ENCODE measurements at regions not wholly inside any gene's neighbourhood (a gene's known extent, or its start where the extent isn't known, plus 50 kb on each side); places are given as distances from the start of the nearest gene placed in this dataset.

- no peak for DNase-seq (ENCODE audit: low spot score in 2 of 2)
- TF ChIP-seq POLR2A (IDR thresholded peaks at IDR 0.05) (no peak), CTCF (IDR thresholded peaks at IDR 0.05) (no peak)
- WGBS, 2 donors: 51 to 56% methylated on average over 4 of the region's 4 CpGs
Observed at GRCh38 chr4:141486375-141486997, 149.9 kb upstream of the IL15 start.

GRCh38 chr4:141497627-141498026, 138.8 kb upstream of the IL15 start:
- WGBS, 2 donors: 59 to 74% methylated on average over 1 of the region's 1 CpG
- intact Hi-C loops (cut with DNase I; ENCODE audit: low total_unique reads): no loop called here

More at GRCh38 chr4:141486375-141486997, 149.9 kb upstream of the IL15 start:
- no peak overlapping the region for H3K4me3 ChIP-seq (ENCODE audit: low read depth, poor library complexity, severe bottlenecking)
- intact Hi-C loops (cut with DNase I; ENCODE audit: low total_unique reads): no loop called here

GRCh38 chr4:141499261-141499853, 137.0 kb upstream of the IL15 start:
- no peak for DNase-seq (ENCODE audit: low spot score in 2 of 2)
- TF ChIP-seq CTCF (IDR thresholded peaks at IDR 0.05): no peak
- no peak overlapping the region for H3K4me3 ChIP-seq (ENCODE audit: low read depth, poor library complexity, severe bottlenecking)
- 64 to 66% methylated on average over 3 of the region's 3 CpGs for WGBS, 2 donors
- intact Hi-C loops (cut with DNase I; ENCODE audit: low total_unique reads): no loop called here

More at GRCh38 chr4:141497627-141498026, 138.8 kb upstream of the IL15 start:
- DNase-seq (ENCODE audit: low spot score in 2 of 2): no peak
- no peak for TF ChIP-seq CTCF (IDR thresholded peaks at IDR 0.05)
- TF ChIP-seq POLR2A (IDR thresholded peaks at IDR 0.05): no peak
- no peak overlapping the region for H3K4me3 ChIP-seq (ENCODE audit: low read depth, poor library complexity, severe bottlenecking)

GRCh38 chr4:141501395-141501794, 135.0 kb upstream of the IL15 start:
- TF ChIP-seq CTCF (IDR thresholded peaks at IDR 0.05) (no peak), POLR2A (IDR thresholded peaks at IDR 0.05) (no peak)
- no peak for DNase-seq (ENCODE audit: low spot score in 2 of 2)
- intact Hi-C loops (cut with DNase I; ENCODE audit: low total_unique reads): no loop called here
- 95 to 100% methylated on average over 1 of the region's 1 CpG for WGBS, 2 donors
- no peak overlapping the region for H3K4me3 ChIP-seq (ENCODE audit: low read depth, poor library complexity, severe bottlenecking)

GRCh38 chr4:141501931-141502330, 134.5 kb upstream of the IL15 start:
- no peak for TF ChIP-seq CTCF (IDR thresholded peaks at IDR 0.05)
- no peak for TF ChIP-seq POLR2A (IDR thresholded peaks at IDR 0.05)
- DNase-seq (ENCODE audit: low spot score in 2 of 2): no peak
- intact Hi-C loops (cut with DNase I; ENCODE audit: low total_unique reads): no loop called here
- H3K4me3 ChIP-seq (ENCODE audit: low read depth, poor library complexity, severe bottlenecking): no peak overlapping the region
- WGBS, 2 donors: 53 to 65% methylated on average over 3 of the region's 3 CpGs

GRCh38 chr4:141502755-141503154, 133.6 kb upstream of the IL15 start:
- no peak overlapping the region for H3K4me3 ChIP-seq (ENCODE audit: low read depth, poor library complexity, severe bottlenecking)
- intact Hi-C loops (cut with DNase I; ENCODE audit: low total_unique reads): no loop called here
- TF ChIP-seq POLR2A (IDR thresholded peaks at IDR 0.05) (no peak), CTCF (IDR thresholded peaks at IDR 0.05) (no peak)
- no peak for DNase-seq (ENCODE audit: low spot score in 2 of 2)
- WGBS, 2 donors: 86 to 94% methylated on average over 2 of the region's 2 CpGs
